ENCODE measurements at regions not wholly inside any gene's neighbourhood (a gene's known extent, or its start where the extent isn't known, plus 50 kb on each side); places are given as distances from the start of the nearest gene placed in this dataset.

- TF ChIP-seq EZH2 (IDR thresholded peaks at IDR 0.05; ENCODE audit: borderline replicate concordance, low read depth, low read length, poor library complexity, severe bottlenecking) (no peak), CTCF (conservative IDR thresholded peaks at IDR 0.05; ENCODE audit: low read depth, low read length) (no peak)
These were observed 203.6 kb downstream of the CAAP1 start for GRCh38 chr9:26689041-26689440.

Measured in A673 (cell line).